ENCODE measurements at regions not wholly inside any gene's neighbourhood (a gene's known extent, or its start where the extent isn't known, plus 50 kb on each side); places are given as distances from the start of the nearest gene placed in this dataset.

- TF ChIP-seq CTCF (IDR thresholded peaks at IDR 0.05; ENCODE audit: low read depth, low read length), result no peak
- no peak for TF ChIP-seq EZH2phosphoT487 (IDR thresholded peaks at IDR 0.05; ENCODE audit: low read depth)
These were observed 83.8 kb downstream of the RHOU start for GRCh38 chr1:228818928-228819630.

All from OCI-LY3 (cell line).